HG03159 (cell line): ENCODE measurements at regions not wholly inside any gene's neighbourhood (a gene's known extent, or its start where the extent isn't known, plus 50 kb on each side); places are given as distances from the start of the nearest gene placed in this dataset.

ENCODE experiments used
- ATAC-seq: cut with Tn5 transposase; IDR thresholded peaks from one replicate; pipeline ENCODE4 v1.9.1; 2021; ENCODE audit warnings: mild to moderate bottlenecking, moderate library complexity; ENCODE audit not compliant: unreplicated experiment

DNA sequence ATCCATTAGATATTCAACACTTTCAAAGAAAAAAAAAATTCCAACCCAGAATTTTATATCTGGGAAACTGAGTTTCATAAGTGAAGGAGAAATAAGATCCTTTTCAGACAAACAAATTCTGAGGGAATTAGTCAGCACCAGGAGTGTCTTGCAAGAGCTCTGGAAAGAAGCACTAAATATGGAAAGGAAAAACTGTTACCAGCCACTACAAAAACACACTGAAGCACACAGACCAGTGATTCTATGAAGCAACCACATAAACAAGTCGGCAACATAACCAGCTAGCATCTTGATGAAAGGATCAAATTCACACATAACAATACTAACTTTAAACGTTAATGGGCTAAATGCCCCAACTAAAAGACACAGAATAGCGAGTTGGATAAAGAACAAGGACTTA lies 368.4 kb upstream of the MIR17HG start:
- ATAC-seq, result no peak

DNA sequence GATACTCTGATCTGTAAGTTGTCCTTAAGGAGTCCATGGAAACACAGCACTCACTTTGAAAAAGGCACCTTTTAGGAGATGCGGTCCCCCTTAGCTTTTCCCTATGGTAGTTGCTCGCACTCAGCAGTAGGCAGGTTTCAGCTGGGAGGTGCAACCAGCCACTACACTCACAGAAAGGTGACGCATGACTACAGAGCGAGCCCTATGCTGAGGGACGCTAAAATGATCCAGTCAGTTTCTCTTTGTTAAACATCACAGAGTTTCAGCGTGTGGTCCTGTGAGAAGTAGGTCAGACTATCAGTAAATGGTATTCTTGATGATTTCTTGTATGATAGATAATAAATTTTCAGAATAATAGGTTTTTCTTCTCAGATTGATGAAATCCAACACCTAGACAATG lies 362.7 kb upstream of the MIR17HG start:
- ATAC-seq, result no peak

DNA sequence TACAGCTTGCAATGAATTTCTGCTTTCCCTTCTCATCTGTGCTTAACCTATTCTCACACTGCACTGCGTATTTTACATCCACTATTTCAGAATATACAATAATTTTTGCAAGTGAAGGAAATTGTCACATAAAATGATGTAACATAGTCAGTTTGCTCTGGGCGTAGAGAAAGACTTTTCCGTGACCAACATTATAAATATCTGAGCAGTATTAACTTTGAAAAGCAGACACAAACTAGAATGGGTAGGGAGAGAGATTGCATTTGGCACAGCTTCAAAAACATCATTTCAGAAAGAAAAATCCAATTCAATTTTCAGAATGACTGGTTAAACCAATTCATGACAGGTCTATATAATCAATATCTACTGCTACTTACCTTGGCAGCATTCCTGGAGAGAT lies 352.5 kb upstream of the MIR17HG start:
- no peak for ATAC-seq

DNA sequence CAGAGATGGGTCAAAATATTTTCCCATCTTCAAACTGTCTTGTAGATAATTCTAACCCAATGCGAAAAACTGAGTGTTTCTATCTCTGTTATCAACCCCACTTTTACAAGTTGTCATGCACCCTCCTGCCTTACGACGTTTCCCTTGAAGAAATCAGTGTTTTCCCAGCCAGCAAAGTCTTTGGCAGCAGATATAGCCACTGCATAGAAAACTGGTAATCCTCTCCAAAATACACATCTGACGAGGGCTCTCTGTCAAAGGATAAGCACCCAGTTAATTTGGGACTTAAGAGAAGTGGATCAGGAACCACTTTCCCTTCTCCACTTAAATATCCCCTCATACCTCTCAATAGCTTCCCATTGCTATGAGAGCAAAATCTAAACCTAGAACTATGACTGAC lies 351.9 kb upstream of the MIR17HG start:
- no peak for ATAC-seq

DNA sequence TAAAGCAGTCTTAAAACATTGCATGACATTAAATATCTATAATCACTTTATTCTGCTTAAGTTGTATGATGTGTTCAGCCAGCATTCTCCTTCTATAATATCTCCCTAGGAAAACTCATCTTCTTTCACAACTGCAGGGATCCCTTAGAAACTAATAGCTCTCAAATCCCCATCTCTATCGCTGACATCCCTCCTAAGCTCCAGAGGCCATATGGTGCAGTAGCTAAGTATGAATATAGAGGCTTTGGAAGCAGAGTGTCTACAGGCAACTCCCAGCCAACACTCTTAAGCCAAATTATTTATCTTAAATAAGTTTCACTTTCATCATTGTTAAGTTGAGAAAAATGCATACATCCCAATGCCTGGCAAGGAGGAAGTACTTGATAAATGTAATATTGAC lies 349.5 kb upstream of the MIR17HG start:
- no peak for ATAC-seq

DNA sequence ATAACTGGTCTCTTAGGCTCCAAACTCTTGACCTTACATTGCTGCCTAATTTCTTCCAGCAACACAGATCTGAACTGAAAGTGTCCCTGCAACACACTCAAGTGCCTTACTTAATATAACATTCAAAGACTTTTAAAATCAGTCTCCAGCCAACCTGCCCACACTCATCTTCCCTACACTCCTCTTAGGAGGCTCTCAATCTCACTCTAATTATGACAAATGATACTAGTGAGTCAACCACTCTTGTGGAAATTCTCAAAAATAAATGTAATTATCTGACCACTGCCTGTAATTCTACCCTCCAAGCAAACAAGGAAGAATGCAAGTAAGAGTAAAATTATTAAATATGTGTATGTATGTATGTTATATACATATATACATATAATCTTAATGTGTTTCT lies 348.1 kb upstream of the MIR17HG start:
- ATAC-seq, result no peak

DNA sequence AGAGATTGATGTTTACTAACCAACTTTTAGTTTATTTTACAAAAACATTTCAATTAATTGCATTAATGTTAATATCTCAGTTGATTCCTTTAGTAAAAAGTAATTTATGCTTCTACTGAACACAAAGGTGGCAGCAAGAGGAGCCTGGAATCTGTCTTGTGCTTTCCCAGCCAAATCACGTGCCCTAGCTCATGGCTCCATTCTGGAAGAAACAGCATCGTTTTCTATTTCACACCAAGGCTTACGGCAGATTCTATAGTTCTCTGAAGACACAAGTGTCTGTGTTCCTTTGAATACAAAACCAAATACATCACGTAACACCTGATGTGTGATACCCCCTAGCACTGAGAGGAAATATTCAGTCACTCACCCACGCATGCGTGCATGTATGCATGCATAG lies 346.1 kb upstream of the MIR17HG start:
- ATAC-seq, result no peak

DNA sequence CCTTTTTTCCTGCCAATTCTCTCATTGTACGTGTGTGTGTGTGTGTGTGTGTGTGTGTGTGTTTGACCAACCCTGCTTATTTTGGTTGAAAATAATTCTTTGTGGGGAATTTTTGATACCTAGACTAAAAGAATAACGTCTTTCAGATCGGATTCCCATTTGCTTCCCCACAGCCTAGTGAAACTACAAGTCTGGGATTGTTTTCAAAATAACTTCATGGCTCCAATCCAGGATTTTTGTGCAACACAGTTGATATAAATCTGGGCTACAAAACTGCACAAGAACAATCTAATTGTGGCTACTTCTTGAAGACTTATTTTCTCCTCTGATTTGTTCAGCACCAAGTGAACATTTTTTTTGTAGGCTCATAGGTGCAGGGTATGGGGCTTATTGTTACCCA lies 332.8 kb upstream of the MIR17HG start:
- no peak for ATAC-seq

DNA sequence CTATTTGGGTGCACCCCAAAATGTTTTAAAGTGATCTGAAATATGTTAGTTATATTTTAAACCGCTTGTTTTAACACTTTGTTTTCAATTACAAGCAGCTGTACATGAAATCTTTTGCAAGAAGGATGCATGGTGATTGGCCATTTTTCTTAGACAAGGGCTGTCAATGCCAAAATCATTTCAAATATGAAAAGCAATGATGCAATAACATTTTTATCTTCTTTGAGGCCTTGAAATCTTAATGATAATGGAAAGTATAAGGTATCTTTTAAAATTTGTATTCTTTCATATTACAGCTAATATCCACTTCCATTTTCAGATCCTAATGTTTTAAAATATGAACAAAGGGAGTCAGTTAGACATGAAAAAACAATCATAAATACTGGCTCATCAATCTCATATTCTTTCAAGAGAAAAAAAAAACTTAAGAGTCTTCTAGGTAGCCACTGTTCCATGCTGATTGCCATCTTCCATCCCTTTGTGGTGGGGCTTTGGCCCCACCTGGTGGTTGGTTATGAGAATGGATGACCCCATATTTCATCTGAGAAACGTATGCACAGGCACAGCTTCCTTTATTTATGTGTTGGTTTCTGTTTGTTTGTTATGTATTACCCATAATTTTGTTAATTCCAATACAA lies 330.3 kb upstream of the MIR17HG start:
- ATAC-seq, result peak; percentile 100

DNA sequence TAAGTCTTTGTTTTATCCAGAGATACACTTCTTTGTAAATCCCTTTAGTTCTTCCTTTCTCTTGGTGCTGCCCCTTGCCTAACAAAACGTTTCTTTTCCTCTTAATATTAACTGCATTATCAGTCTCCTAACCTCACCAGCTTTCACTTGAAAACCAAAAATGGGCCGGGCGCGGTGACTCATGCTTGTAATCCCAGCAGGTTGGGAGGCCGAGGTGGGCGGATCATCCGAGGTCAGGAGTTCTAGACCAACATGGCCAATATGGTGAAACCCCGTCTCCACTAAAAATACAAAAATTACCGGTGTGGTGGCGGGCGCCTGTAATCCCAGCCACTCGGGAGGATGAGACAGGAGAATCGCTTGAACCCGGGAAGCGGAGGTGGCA lies 329.8 kb upstream of the MIR17HG start:
- ATAC-seq, result peak; percentile 27

DNA sequence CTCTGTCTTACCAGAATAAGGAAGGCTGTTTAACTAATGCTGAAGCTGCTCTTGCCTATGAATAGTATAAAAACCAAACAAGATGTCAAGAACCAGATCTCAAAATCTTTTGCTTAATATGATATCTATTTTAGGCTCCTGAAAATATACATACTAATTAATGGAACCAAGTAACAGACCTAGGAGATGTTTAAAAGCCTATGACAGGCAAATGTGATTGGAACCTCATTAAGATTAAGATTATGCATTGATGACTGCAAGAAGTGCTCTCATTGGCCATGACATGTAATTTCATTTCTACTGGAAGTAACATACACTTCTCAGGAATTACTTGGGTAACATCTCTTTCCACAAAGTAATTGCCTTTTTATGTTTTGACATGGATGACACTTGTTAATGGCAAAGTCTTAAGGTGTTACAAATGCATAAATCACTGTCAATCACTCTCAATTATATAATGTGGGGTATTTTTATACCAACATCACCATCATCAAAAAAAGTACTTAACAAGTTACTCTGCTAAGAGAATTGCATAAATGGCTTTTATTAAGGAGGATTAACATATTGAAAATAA lies 326.9 kb upstream of the MIR17HG start:
- no peak for ATAC-seq

DNA sequence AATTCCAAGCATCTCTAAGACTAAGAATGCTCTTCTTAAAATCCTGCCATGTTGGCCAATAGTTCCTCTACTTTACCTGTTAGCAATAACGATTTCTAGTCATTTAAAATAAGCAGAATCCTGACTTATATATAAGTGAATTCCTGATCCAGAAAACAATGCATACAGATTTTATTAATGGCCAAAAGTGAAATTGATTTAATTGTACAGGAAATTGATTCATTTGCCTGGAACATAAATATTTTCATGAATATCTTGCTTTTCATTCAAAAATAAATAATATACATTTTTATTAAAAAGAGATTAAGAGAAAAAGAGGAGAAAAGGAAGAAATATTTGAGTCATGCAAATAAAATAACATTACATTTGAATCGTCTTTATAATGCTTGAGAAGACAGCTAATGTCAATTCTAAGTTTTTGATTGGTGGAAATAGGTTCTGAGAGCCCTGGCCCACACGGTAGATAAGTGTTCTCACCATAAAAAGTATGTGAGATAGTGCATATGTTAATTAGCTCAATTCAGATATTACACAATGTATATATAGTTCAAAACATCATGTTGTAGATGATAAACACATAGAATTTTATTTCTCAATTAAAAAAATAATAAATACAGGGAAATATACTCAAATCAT lies 323.2 kb upstream of the MIR17HG start:
- no peak for ATAC-seq

DNA sequence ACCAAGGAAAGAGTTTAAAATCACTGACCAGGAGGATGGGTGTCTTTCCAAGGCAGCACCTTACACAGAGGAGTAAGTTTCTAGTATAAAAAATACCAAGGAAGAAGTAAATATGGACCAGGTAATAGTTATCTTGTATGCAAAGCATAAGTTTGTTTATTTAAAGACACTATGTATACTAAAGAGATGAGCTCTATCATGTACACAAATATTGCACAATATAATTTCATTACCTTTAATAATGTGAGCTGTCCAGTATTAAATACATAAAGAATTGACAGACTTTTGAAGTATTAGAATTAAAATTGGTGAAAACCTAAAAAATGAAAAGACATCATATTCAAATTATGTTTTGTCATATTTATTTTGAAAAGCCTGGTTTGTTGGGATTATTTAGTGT lies 322.0 kb upstream of the MIR17HG start:
- no peak for ATAC-seq

DNA sequence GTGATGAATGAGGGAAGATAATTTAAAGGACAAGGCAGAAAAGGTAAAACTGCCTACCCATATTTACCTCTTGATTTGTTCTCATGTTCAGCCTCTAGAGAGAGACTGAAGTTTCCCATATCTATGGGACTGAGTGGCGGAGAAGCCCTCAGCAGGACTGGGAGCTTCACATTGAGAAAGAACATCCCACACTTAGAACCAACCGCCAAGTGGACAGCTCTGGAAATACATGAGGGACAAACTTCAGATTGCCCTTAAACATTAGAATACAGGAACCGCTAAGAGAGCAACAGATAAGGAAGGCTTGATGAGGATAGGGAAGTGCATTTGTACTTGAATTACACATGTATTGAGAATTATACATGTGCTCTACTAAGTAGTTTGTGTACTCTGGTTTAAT lies 316.0 kb upstream of the MIR17HG start:
- ATAC-seq, result no peak

DNA sequence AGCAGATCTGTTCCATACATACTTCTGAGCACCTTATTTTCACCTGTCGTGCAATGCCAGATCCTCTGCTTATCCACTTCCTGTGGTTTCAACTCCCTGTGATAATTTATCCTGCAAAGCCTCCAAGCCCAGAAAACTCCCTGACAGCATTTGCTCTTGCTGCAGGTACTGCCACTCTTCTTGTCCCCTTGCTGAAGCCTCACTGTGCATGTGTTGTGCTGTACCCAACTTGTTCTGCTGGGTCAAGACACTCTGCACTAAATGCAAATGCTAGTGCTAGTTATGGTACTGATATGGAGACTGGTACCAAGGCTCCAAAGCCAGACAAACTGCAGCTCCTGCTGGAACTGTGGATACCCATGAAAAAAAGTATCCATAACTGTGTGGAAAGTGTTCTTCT lies 315.4 kb upstream of the MIR17HG start:
- no peak for ATAC-seq

DNA sequence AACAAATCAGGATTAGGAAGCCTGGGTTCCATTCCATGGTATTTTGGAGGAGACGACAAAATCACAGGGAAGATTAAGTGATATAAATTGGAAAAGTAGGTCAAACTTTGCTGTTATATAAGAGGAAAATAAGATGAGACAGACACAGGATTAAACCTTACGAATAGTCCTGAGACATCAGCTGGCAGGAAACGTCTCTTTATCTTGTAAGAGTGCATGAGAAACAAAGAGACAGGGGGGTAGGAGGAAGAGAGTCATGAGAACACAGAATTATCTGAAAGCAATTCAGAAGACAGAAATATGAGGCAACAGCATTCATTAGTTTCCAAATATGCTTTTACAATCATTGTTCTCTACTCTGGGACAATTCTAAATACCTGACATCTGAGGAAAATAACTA lies 310.6 kb upstream of the MIR17HG start:
- ATAC-seq, result no peak

DNA sequence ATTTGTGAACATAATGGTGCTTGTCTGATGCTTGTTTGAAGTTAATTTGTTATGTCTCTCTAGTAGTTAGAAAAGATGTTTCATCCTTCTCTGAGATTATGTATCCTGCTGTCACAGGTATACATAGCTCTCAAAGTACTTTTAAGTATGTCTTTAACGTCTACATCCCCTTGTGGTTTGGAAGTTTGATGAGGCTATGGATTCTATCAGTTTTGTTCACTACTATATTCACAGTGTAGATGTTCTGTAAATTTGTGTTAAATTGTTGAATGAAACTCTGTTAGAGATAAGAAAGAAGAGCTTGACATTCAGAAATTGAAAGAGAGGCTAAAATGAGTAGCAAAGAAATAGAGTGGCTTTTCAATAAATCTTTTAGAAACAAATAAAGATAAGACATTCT lies 304.6 kb upstream of the MIR17HG start:
- no peak for ATAC-seq

DNA sequence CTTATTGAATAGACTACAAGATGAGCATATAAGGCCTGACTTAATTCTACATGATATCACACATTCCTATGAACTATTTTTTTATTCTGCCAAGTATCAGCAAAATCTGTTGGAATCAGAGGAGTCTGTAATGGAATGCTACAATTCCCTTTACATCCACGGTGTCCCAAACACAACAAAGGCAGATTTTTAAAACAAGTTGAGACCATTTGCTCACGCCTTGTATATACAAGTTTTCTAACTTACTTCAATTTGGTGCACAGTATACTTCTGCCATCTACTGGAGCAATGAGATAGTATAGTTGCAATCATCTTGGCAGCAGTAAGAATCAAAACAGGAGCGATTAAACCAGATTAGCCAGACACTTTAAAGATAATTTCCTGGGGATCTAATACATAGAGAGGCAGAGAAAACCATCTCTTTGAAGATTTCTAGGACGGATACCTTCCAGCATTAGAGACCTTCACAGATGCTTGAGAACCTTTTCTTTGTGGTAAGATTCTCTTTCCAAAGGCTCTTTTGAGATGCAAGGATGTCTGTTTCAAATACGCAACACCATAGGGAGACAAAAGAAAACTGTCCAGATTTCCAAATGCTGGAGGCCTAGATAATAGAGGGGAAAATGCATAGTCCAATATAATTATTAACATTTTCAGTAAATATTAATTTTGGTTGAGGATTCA lies 302.0 kb upstream of the MIR17HG start:
- peak; percentile 52 for ATAC-seq

DNA sequence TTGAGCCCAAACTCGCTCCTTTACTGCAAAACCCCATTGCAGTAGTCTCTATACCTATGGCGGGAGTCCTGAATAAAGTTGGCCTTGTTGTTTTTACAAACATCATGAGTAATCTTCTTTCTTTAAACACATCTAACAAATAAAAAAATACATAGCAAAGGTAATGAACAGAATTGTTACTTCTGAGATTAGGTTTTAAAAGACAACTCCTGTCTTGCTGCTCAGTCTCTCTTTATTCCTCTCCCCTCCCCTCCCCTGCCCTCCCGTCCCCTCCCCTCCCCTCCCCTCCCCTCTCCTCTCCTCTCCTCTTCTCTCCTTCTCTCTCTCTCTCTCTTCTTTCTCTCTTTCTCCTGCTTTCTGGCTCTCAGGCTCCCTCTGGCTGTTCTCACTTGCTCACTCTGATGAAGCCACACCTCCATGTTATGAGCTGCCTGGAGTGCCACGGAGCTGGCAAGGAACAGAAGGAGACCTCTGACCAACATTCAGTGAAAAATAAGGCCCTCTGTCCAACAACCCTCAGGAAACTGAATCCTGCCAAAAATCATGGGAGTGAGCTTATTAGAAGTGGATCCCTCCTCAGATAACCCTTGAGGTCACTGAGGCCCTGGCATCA lies 300.7 kb upstream of the MIR17HG start:
- ATAC-seq, result no peak

DNA sequence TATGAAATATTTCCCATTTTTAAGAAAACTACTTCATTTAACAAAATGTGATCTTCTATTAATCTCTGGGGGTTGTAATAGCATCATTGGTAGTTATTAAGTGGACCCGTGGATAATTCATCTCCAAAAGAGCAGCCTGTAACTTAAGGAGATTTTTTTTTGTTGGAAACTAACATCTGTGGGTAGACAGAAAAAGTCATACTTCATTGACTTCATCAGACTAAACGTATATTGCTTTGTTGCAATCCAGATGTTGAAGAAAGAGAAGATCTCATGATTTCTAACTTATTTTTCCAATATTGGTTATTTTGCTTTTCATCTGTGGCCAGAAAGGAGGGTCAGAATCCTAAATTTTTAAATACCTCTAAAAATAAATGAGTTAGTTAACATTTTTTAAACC lies 296.5 kb upstream of the MIR17HG start:
- ATAC-seq, result no peak

DNA sequence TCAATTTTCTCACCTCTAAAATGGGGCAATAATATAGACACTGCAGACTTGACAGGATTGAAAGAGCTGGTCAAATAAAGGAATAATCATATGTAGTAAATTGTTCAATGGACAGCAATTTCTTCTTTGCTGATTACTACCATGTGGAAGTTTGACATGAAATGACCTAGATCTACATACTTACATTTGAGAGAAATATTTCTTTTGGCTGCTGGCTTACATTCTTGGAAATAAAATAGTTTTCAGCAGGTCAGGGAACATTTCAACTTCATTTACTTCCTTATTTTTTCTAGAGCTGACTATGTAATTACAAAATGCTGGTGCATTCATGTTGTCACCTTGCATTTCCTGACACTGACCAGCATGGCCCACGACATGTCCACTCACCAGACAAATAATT lies 294.6 kb upstream of the MIR17HG start:
- ATAC-seq, result no peak
